B cell (primary cell): ENCODE measurements at regions not wholly inside any gene's neighbourhood (a gene's known extent, or its start where the extent isn't known, plus 50 kb on each side); places are given as distances from the start of the nearest gene placed in this dataset.
"Not testable (repeated sequence)": the region's sequence is repeated elsewhere in the genome, so short reads cannot be mapped to it uniquely, and the experiment has no call there.

Experiments
- EZH2 ChIP-seq: IDR thresholded peaks from 2 replicates; pipeline ENCODE4 v1.6.1; 2012; ENCODE audit warnings: borderline replicate concordance, low read depth, mild to moderate bottlenecking, moderate library complexity, low read length; ENCODE audit not compliant: insufficient read depth, poor library complexity, severe bottlenecking
- TF ChIP-seq, protein P1 (sequence below): fragments of 200-600 bp; IDR thresholded peaks from one replicate; pipeline ENCODE4 v1.8.0; 2022; ENCODE audit warnings: antibody characterized with exemption, mild to moderate bottlenecking

DNA sequence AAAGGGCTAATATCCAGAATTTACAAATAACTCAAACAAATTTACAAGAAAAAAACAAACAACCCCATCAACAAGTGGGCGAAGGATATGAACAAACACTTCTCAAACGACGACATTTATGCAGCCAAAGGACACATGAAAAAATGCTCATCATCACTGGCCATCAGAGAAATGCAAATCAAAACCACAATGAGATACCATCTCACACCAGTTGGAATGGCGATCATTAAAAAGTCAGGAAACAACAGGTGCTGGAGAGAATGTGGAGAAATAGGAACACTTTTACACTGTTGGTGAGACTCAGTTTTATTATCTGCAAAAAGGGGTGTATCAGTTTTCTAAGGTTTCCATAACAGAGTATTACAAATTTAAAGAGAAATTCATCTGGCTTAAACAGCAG, 153.5 kb upstream of the ITGA1 start:
- TF ChIP-seq, protein P1, sequence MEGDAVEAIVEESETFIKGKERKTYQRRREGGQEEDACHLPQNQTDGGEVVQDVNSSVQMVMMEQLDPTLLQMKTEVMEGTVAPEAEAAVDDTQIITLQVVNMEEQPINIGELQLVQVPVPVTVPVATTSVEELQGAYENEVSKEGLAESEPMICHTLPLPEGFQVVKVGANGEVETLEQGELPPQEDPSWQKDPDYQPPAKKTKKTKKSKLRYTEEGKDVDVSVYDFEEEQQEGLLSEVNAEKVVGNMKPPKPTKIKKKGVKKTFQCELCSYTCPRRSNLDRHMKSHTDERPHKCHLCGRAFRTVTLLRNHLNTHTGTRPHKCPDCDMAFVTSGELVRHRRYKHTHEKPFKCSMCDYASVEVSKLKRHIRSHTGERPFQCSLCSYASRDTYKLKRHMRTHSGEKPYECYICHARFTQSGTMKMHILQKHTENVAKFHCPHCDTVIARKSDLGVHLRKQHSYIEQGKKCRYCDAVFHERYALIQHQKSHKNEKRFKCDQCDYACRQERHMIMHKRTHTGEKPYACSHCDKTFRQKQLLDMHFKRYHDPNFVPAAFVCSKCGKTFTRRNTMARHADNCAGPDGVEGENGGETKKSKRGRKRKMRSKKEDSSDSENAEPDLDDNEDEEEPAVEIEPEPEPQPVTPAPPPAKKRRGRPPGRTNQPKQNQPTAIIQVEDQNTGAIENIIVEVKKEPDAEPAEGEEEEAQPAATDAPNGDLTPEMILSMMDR, result not testable (repeated sequence)
- TF ChIP-seq EZH2, result not testable (repeated sequence)
